ENCODE measurements at regions not wholly inside any gene's neighbourhood (a gene's known extent, or its start where the extent isn't known, plus 50 kb on each side); places are given as distances from the start of the nearest gene placed in this dataset.

DNA sequence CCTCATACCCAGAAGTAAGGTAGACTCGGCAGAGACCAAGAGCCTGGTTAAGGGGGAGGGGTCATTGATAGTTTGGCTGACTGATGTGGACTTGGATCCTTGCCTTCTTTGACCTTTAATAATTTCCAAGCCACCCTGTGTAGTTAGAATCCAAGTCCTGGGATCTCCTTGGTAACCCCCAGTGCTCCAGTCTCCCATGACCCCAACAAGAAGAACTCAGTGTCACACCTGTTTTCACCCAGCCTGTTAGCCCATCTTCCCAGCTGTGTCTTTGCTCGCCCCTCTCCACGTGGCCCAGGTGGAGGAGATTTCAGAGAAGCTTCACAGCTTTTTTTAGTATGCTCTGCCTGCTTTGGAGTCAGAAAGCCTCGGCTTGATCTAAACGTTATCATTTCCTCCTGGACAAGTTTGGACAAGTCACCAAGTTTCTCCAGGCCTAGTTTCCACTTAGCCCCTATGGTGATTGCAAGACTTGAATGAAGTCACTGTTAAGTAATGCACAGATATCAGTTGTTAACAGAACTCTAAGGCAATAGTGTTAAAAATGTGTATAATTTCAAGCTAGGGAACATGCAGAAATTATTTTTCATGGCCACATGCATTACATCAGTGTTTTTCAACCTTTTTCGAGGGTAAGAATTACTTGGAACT lies 170.0 kb downstream of the TMEM38B start:
- H3K9ac ChIP-seq (replicated peaks in 1 of 4; ENCODE audit: extremely low read depth in 1 of 4, low read depth in 3 of 4, low read length in 3 of 4): no peak overlapping the region
- H3K4me1 ChIP-seq (replicated peaks in 1 of 4; ENCODE audit: control insufficient read depth in 3 of 4, insufficient read depth in 4 of 4, low read length in 3 of 4): no peaks in the 10 kb centered on the region
- H3K23me2 ChIP-seq (ENCODE audit: low read depth, low read length): peaks cover 3% of the 10 kb centered on the region; the same call in 1 of the 2 replicates
- H3K23ac ChIP-seq (ENCODE audit: insufficient read length): no peak overlapping the region
- no peaks in the 10 kb centered on the region for H4K20me1 ChIP-seq (replicated peaks in 1 of 2; ENCODE audit: control insufficient read depth in 1 of 2, insufficient read depth in 2 of 2, low read length in 2 of 2)
- no peak overlapping the region for H3K27ac ChIP-seq (ENCODE audit: low read depth, low read length)
- no peaks in the 10 kb centered on the region for H3K79me2 ChIP-seq (ENCODE audit: control insufficient read depth in 1 of 2, insufficient read depth in 2 of 2, low read length in 2 of 2)
- FAIRE-seq: no peak
- H4K8ac ChIP-seq (ENCODE audit: extremely low read depth, insufficient read depth, low read length): 0 out of 2 replicates have a peak overlapping the region, but pooled peaks have one; percentile 3
- no peak overlapping the region for H3K4me3 ChIP-seq (ENCODE audit: extremely low read depth in 1 of 4, insufficient read depth in 2 of 4, low read depth in 3 of 4, low read length in 4 of 4)
- no peak overlapping the region for H3K56ac ChIP-seq (replicated peaks; ENCODE audit: insufficient read length, low read depth, low read length)
- H3K4me2 ChIP-seq (ENCODE audit: insufficient read depth in 1 of 2, low read depth in 2 of 2, low read length in 2 of 2): no peak overlapping the region
- H3K18ac ChIP-seq (ENCODE audit: extremely low read depth, low read length): no peak overlapping the region
- H2BK15ac ChIP-seq (ENCODE audit: low read length): no peak overlapping the region
- H4K5ac ChIP-seq (ENCODE audit: insufficient read length, low read depth, low read length): no peak overlapping the region
- H4K91ac ChIP-seq (replicated peaks; ENCODE audit: insufficient read length, low read length): no peak overlapping the region
- no peak overlapping the region for H3K4ac ChIP-seq (replicated peaks; ENCODE audit: insufficient read length, low read depth, low read length)
- H2BK5ac ChIP-seq (ENCODE audit: low read depth, low read length): 0 out of 2 replicates have a peak overlapping the region, but pooled peaks have one; percentile 21
- no peak overlapping the region for H3K14ac ChIP-seq (ENCODE audit: insufficient read length)
- H3K36me3 ChIP-seq (ENCODE audit: control insufficient read depth in 2 of 4, insufficient read depth in 4 of 4, low read length in 3 of 4): no peaks in the 10 kb centered on the region
- no peaks in the 10 kb centered on the region for H3K9me3 ChIP-seq (ENCODE audit: insufficient read depth in 2 of 2, low read depth in 1 of 2, low read length in 1 of 2)
- peaks cover 0 to 1% (median 0%) of the 10 kb centered on the region in 4 experiments; a peak in 1 of 7 replicates for H3K27me3 ChIP-seq (replicated peaks in 1 of 4; ENCODE audit: control insufficient read depth in 3 of 4, extremely low read depth in 1 of 4, insufficient read depth in 3 of 4, low read length in 3 of 4)
- ChIA-PET CTCF (ENCODE audit: partially characterized antibody) (interaction anchor here (0.6 to 2.1 kb wide), 2 partner anchors 11 to 23 kb away, joined by 3 to 8 read pairs; no protein-coding TSS in a partner anchor), POLR2A (ENCODE audit: partially characterized antibody) (no interaction called here)
- no peak overlapping the region for H2BK12ac ChIP-seq (ENCODE audit: low read depth, low read length)
- H2AK5ac ChIP-seq (ENCODE audit: low read depth, low read length): no peak overlapping the region
- H2BK20ac ChIP-seq (ENCODE audit: low read length): no peak overlapping the region
- 0 out of 2 replicates have a peak overlapping the region, but pooled peaks have one; percentile 40 for H2AFZ ChIP-seq (ENCODE audit: low read length)
- no peaks in the 10 kb centered on the region for H3K79me1 ChIP-seq (ENCODE audit: low read depth, low read length)
- 85% methylated on average over 6 of the region's 6 CpGs; no CpG with 5 or more reads in 1 of the 2 experiments for WGBS, 2 experiments (ENCODE audit: extremely low coverage in 1 of 2, insufficient coverage in 1 of 2, insufficient read length in 1 of 2, insufficient replicate concordance in 2 of 2, low coverage in 1 of 2, low lambda C conversion rate in 2 of 2, missing lambda C conversion rate in 1 of 2)
- DNase-seq (ENCODE audit: low read depth in 1 of 2, low spot score in 2 of 2): no peak
- no peak overlapping the region for H2BK120ac ChIP-seq (replicated peaks; ENCODE audit: low read depth, low read length)
- TF ChIP-seq RFX5 (IDR thresholded peaks at IDR 0.05; ENCODE audit: borderline replicate concordance, low read depth, low read length) (no peak), TAF7 (optimal IDR thresholded peaks at IDR 0.05; ENCODE audit: borderline replicate concordance, low read depth, low read length) (no peak), JUND (IDR thresholded peaks at IDR 0.05; ENCODE audit: low read length) (no peak), POU5F1 (IDR thresholded peaks at IDR 0.05; ENCODE audit: low read depth, low read length) (no peak), EGR1 (IDR thresholded peaks at IDR 0.05; ENCODE audit: borderline replicate concordance, low read depth, low read length) (no peak), SP4 (IDR thresholded peaks at IDR 0.05; ENCODE audit: low read length) (no peak), RAD21 (IDR thresholded peaks at IDR 0.05 in 1 of 2, conservative IDR thresholded peaks at IDR 0.05 in 1 of 2; ENCODE audit: low read depth in 2 of 2, low read length in 2 of 2) (no peak), ASH2L (IDR thresholded peaks at IDR 0.05; ENCODE audit: low read length) (no peak), SP2 (IDR thresholded peaks at IDR 0.05; ENCODE audit: low read length) (no peak), GABPA (IDR thresholded peaks at IDR 0.05; ENCODE audit: borderline replicate concordance, insufficient read depth, low read length) (no peak), CTBP2 (IDR thresholded peaks at IDR 0.05; ENCODE audit: borderline replicate concordance, insufficient read depth, insufficient read length, low read length) (no peak), SUZ12 (IDR thresholded peaks at IDR 0.05; ENCODE audit: low read length) (no peak), TBP (IDR thresholded peaks at IDR 0.05; ENCODE audit: low read depth, low read length) (no peak)

Data from H1 (cell line).